ENCODE measurements at regions not wholly inside any gene's neighbourhood (a gene's known extent, or its start where the extent isn't known, plus 50 kb on each side); places are given as distances from the start of the nearest gene placed in this dataset.

DNA sequence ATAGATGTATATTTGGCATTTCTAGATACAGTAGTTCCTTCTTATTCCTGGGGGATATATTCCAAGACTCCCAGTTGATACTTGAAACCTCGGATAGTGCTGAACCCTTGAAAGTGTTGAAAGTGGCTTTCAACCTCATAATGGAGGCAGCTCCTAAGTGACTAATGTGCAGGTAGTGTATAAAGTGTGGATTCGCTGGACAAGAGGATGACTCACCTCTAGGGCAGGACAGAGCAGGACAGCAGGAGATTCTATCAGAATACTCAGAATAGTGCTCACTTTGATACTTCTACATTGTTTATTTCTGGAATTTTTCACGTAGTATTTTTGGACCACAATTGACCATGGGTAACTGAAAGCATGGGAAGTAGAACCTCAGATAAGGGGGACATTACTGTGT lies 1138.9 kb upstream of the WWC1 start:
- no peaks in the 10 kb centered on the region for H3K27me3 ChIP-seq (ENCODE audit: control insufficient read depth in 5 of 5, insufficient read depth in 4 of 5, low read length in 5 of 5)
- H3K9me3 ChIP-seq (ENCODE audit: control insufficient read depth in 5 of 5, low read length in 5 of 5): no peaks in the 10 kb centered on the region
- no peaks in the 10 kb centered on the region for H3K4me1 ChIP-seq (ENCODE audit: control insufficient read depth in 5 of 5, insufficient read depth in 5 of 5, low read length in 5 of 5)
- H3K36me3 ChIP-seq (ENCODE audit: control insufficient read depth in 5 of 5, insufficient read depth in 5 of 5, low read length in 5 of 5): no peaks in the 10 kb centered on the region
- H3K4me3 ChIP-seq (ENCODE audit: low read depth in 1 of 5, low read length in 5 of 5): no peak overlapping the region
- no peak overlapping the region for H3K9ac ChIP-seq (ENCODE audit: low read length in 5 of 5)
- no peak overlapping the region for H3K27ac ChIP-seq (ENCODE audit: low read depth, low read length)

DNA sequence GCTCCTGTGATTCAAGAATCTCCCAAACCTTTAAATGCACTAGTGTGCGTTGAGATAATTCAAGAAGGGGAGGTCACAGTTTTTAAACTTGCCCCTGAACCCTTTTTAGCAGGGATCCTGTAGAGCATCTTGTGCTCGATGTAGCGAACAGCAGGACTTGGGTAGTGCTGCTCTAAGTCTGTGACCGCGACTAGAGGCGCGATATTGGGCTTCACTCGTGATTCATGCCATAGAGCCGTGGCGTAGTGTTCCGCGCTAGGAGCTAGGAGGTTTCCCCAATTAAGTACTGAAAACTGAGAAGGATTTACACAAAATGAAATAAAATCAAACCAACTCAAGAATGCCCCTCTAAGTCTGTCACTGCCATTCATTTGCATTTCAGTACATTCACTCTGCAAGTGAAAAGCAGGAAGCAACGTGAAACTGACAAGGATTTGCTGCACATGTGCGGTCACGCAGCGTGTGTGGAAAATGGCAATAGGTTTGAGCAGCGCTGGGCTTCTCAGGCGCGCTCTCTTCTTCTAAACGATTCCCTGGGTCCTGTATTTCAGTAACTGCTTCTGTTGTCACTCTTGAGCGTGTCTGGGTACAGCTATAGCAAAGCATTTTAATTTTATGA lies 1135.9 kb upstream of the WWC1 start:
- H3K9ac ChIP-seq (ENCODE audit: low read length in 5 of 5): no peak overlapping the region
- no peaks in the 10 kb centered on the region for H3K27me3 ChIP-seq (ENCODE audit: control insufficient read depth in 5 of 5, insufficient read depth in 4 of 5, low read length in 5 of 5)
- H3K4me3 ChIP-seq (ENCODE audit: low read depth in 1 of 5, low read length in 5 of 5): no peak overlapping the region
- no peaks in the 10 kb centered on the region for H3K4me1 ChIP-seq (ENCODE audit: control insufficient read depth in 5 of 5, insufficient read depth in 5 of 5, low read length in 5 of 5)
- H3K36me3 ChIP-seq (ENCODE audit: control insufficient read depth in 5 of 5, insufficient read depth in 5 of 5, low read length in 5 of 5): no peaks in the 10 kb centered on the region
- H3K9me3 ChIP-seq (ENCODE audit: control insufficient read depth in 5 of 5, low read length in 5 of 5): no peaks in the 10 kb centered on the region
- H3K27ac ChIP-seq (ENCODE audit: low read depth, low read length): no peak overlapping the region

- Histone ChIP-seq H3K27me3 (ENCODE audit: control insufficient read depth in 5 of 5, insufficient read depth in 4 of 5, low read length in 5 of 5) (no peaks in the 10 kb centered on the region), H3K4me1 (ENCODE audit: control insufficient read depth in 5 of 5, insufficient read depth in 5 of 5, low read length in 5 of 5) (no peaks in the 10 kb centered on the region), H3K9ac (ENCODE audit: low read length in 5 of 5) (no peak overlapping the region), H3K36me3 (ENCODE audit: control insufficient read depth in 5 of 5, insufficient read depth in 5 of 5, low read length in 5 of 5) (no peaks in the 10 kb centered on the region), H3K27ac (ENCODE audit: low read depth, low read length) (no peak overlapping the region), H3K9me3 (ENCODE audit: control insufficient read depth in 5 of 5, low read length in 5 of 5) (no peaks in the 10 kb centered on the region), H3K4me3 (ENCODE audit: low read depth in 1 of 5, low read length in 5 of 5) (no peak overlapping the region)
Observed at GRCh38 chr5:167156446-167156845, 1135.0 kb upstream of the WWC1 start.

- Histone ChIP-seq H3K4me3 (ENCODE audit: low read depth in 1 of 5, low read length in 5 of 5) (no peak overlapping the region), H3K4me1 (ENCODE audit: control insufficient read depth in 5 of 5, insufficient read depth in 5 of 5, low read length in 5 of 5) (no peaks in the 10 kb centered on the region), H3K9me3 (ENCODE audit: control insufficient read depth in 5 of 5, low read length in 5 of 5) (no peaks in the 10 kb centered on the region), H3K27ac (ENCODE audit: low read depth, low read length) (no peak overlapping the region), H3K36me3 (ENCODE audit: control insufficient read depth in 5 of 5, insufficient read depth in 5 of 5, low read length in 5 of 5) (no peaks in the 10 kb centered on the region), H3K9ac (ENCODE audit: low read length in 5 of 5) (no peak overlapping the region), H3K27me3 (ENCODE audit: control insufficient read depth in 5 of 5, insufficient read depth in 4 of 5, low read length in 5 of 5) (no peaks in the 10 kb centered on the region)
Observed at GRCh38 chr5:167158588-167158987, 1132.9 kb upstream of the WWC1 start.

DNA sequence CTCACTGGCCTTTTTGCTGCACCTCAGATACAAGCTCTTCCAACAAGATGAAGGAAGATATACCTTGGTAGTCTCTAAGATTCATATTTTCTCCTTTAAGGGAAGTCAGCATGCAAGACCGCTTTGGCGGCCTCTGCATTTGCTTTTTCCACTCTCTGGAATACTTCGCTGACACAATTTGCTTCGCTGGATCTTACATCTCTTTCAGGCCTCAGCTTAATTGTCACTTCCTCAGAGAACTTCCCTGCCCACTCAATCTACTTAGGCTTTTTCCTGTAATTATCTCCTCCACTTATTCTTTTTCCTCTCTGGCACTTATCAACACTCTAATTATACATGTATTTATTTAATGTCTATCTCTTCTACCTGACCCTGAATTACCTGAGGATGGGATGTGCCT lies 1131.1 kb upstream of the WWC1 start:
- Histone ChIP-seq H3K27me3 (ENCODE audit: control insufficient read depth in 5 of 5, insufficient read depth in 4 of 5, low read length in 5 of 5) (no peaks in the 10 kb centered on the region), H3K9ac (ENCODE audit: low read length in 5 of 5) (no peak overlapping the region), H3K9me3 (ENCODE audit: control insufficient read depth in 5 of 5, low read length in 5 of 5) (no peaks in the 10 kb centered on the region), H3K4me1 (ENCODE audit: control insufficient read depth in 5 of 5, insufficient read depth in 5 of 5, low read length in 5 of 5) (no peaks in the 10 kb centered on the region), H3K27ac (ENCODE audit: low read depth, low read length) (no peak overlapping the region), H3K36me3 (ENCODE audit: control insufficient read depth in 5 of 5, insufficient read depth in 5 of 5, low read length in 5 of 5) (no peaks in the 10 kb centered on the region), H3K4me3 (ENCODE audit: low read depth in 1 of 5, low read length in 5 of 5) (no peak overlapping the region)

DNA sequence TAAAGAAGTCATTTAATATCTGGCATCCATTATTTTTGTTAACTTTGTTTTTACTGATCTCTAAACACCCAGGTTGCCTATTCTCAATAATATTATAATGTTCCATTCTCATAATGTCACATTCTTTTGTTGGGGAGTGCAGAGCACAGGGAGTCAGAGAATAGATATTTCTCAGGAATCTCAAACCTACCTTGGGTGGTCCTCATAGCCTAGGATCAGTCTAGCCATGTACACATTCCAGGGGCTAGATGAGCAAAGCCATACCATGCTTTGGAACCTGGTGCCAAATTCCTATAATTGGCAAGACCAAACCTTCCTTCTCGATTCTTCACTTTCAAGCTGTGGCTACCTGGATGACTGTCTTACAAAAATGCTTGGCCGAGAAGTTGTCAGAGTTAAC lies 1124.7 kb upstream of the WWC1 start:
- Histone ChIP-seq H3K27me3 (ENCODE audit: control insufficient read depth in 5 of 5, insufficient read depth in 4 of 5, low read length in 5 of 5) (no peaks in the 10 kb centered on the region), H3K9ac (ENCODE audit: low read length in 5 of 5) (no peak overlapping the region), H3K36me3 (ENCODE audit: control insufficient read depth in 5 of 5, insufficient read depth in 5 of 5, low read length in 5 of 5) (no peaks in the 10 kb centered on the region), H3K4me1 (ENCODE audit: control insufficient read depth in 5 of 5, insufficient read depth in 5 of 5, low read length in 5 of 5) (no peaks in the 10 kb centered on the region), H3K4me3 (ENCODE audit: low read depth in 1 of 5, low read length in 5 of 5) (no peak overlapping the region), H3K9me3 (ENCODE audit: control insufficient read depth in 5 of 5, low read length in 5 of 5) (no peaks in the 10 kb centered on the region), H3K27ac (ENCODE audit: low read depth, low read length) (no peak overlapping the region)

- Histone ChIP-seq H3K27me3 (ENCODE audit: control insufficient read depth in 5 of 5, insufficient read depth in 4 of 5, low read length in 5 of 5) (no peaks in the 10 kb centered on the region), H3K4me1 (ENCODE audit: control insufficient read depth in 5 of 5, insufficient read depth in 5 of 5, low read length in 5 of 5) (no peaks in the 10 kb centered on the region), H3K27ac (ENCODE audit: low read depth, low read length) (no peak overlapping the region), H3K4me3 (ENCODE audit: low read depth in 1 of 5, low read length in 5 of 5) (no peak overlapping the region), H3K9ac (ENCODE audit: low read length in 5 of 5) (no peak overlapping the region), H3K9me3 (ENCODE audit: control insufficient read depth in 5 of 5, low read length in 5 of 5) (no peaks in the 10 kb centered on the region), H3K36me3 (ENCODE audit: control insufficient read depth in 5 of 5, insufficient read depth in 5 of 5, low read length in 5 of 5) (no peaks in the 10 kb centered on the region)
Observed at GRCh38 chr5:167167191-167167795, 1124.2 kb upstream of the WWC1 start.

- Histone ChIP-seq H3K9me3 (ENCODE audit: control insufficient read depth in 5 of 5, low read length in 5 of 5) (no peaks in the 10 kb centered on the region), H3K4me3 (ENCODE audit: low read depth in 1 of 5, low read length in 5 of 5) (no peak overlapping the region), H3K4me1 (ENCODE audit: control insufficient read depth in 5 of 5, insufficient read depth in 5 of 5, low read length in 5 of 5) (no peaks in the 10 kb centered on the region), H3K9ac (ENCODE audit: low read length in 5 of 5) (no peak overlapping the region), H3K27me3 (ENCODE audit: control insufficient read depth in 5 of 5, insufficient read depth in 4 of 5, low read length in 5 of 5) (no peaks in the 10 kb centered on the region), H3K27ac (ENCODE audit: low read depth, low read length) (no peak overlapping the region), H3K36me3 (ENCODE audit: control insufficient read depth in 5 of 5, insufficient read depth in 5 of 5, low read length in 5 of 5) (no peaks in the 10 kb centered on the region)
Observed at GRCh38 chr5:167168971-167169370, 1122.5 kb upstream of the WWC1 start.

- no peak overlapping the region for H3K4me3 ChIP-seq (ENCODE audit: low read depth in 1 of 5, low read length in 5 of 5)
- no peaks in the 10 kb centered on the region for H3K4me1 ChIP-seq (ENCODE audit: control insufficient read depth in 5 of 5, insufficient read depth in 5 of 5, low read length in 5 of 5)
- H3K9me3 ChIP-seq (ENCODE audit: control insufficient read depth in 5 of 5, low read length in 5 of 5): no peaks in the 10 kb centered on the region
- no peak overlapping the region for H3K27ac ChIP-seq (ENCODE audit: low read depth, low read length)
- no peaks in the 10 kb centered on the region for H3K27me3 ChIP-seq (ENCODE audit: control insufficient read depth in 5 of 5, insufficient read depth in 4 of 5, low read length in 5 of 5)
- H3K36me3 ChIP-seq (ENCODE audit: control insufficient read depth in 5 of 5, insufficient read depth in 5 of 5, low read length in 5 of 5): no peaks in the 10 kb centered on the region
- H3K9ac ChIP-seq (ENCODE audit: low read length in 5 of 5): no peak overlapping the region
Observed at GRCh38 chr5:167171056-167171455, 1120.4 kb upstream of the WWC1 start.

DNA sequence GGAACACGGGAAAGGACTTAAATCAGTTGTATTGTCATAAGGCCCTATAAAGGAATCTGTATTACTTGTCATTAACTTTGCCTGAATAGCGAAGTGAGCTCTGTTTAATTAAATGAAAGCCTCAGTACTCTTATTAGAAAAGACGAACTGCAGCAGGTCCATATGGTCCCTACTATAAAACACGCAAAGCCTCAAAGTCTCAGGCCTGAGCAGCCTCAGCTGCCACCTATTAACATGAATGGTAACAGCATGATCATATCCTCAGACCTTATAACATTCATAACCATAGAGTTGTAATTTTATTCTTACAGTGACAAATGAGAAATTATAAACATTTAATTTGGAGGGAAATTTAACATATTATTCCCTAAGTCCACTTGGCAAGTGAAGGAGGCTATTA lies 1113.7 kb upstream of the WWC1 start:
- H3K27me3 ChIP-seq (ENCODE audit: control insufficient read depth in 5 of 5, insufficient read depth in 4 of 5, low read length in 5 of 5): no peaks in the 10 kb centered on the region
- H3K4me1 ChIP-seq (ENCODE audit: control insufficient read depth in 5 of 5, insufficient read depth in 5 of 5, low read length in 5 of 5): no peaks in the 10 kb centered on the region
- no peaks in the 10 kb centered on the region for H3K9me3 ChIP-seq (ENCODE audit: control insufficient read depth in 5 of 5, low read length in 5 of 5)
- no peak overlapping the region for H3K9ac ChIP-seq (ENCODE audit: low read length in 5 of 5)
- H3K27ac ChIP-seq (ENCODE audit: low read depth, low read length): no peak overlapping the region
- H3K36me3 ChIP-seq (ENCODE audit: control insufficient read depth in 5 of 5, insufficient read depth in 5 of 5, low read length in 5 of 5): no peaks in the 10 kb centered on the region
- H3K4me3 ChIP-seq (ENCODE audit: low read depth in 1 of 5, low read length in 5 of 5): no peak overlapping the region

Data from subcutaneous abdominal adipose tissue (tissue), 5 donors.